ENCODE measurements at regions not wholly inside any gene's neighbourhood (a gene's known extent, or its start where the extent isn't known, plus 50 kb on each side); places are given as distances from the start of the nearest gene placed in this dataset.
"Not testable (repeated sequence)": the region's sequence is repeated elsewhere in the genome, so short reads cannot be mapped to it uniquely, and the experiment has no call there.

- no peak for DNase-seq (ENCODE audit: low read depth)
Observed at GRCh38 chr10:11691319-11691755, 50.8 kb upstream of the ECHDC3 start.

- no peak for DNase-seq (ENCODE audit: low read depth)
Observed at GRCh38 chr10:11689945-11690736, 52.0 kb upstream of the ECHDC3 start.

GRCh38 chr10:11688448-11688795, 53.8 kb upstream of the ECHDC3 start:
- DNase-seq (ENCODE audit: low read depth) = not testable (repeated sequence)

GRCh38 chr10:11687779-11688447, 54.3 kb upstream of the ECHDC3 start:
- DNase-seq (ENCODE audit: low read depth) = no peak

GRCh38 chr10:11687357-11687771, 54.8 kb upstream of the ECHDC3 start:
- no peak for DNase-seq (ENCODE audit: low read depth)

- DNase-seq (ENCODE audit: low read depth) = no peak
Observed at GRCh38 chr10:11685787-11686218, 56.4 kb upstream of the ECHDC3 start.

GRCh38 chr10:11684717-11685645, 57.2 kb upstream of the ECHDC3 start:
- peak; percentile 43 for DNase-seq (ENCODE audit: low read depth)

GRCh38 chr10:11684341-11684716, 57.9 kb upstream of the ECHDC3 start:
- not testable (repeated sequence) for DNase-seq (ENCODE audit: low read depth)

GRCh38 chr10:11683529-11684320, 58.5 kb upstream of the ECHDC3 start:
- DNase-seq (ENCODE audit: low read depth) = no peak

- no peak for DNase-seq (ENCODE audit: low read depth)
Observed at GRCh38 chr10:11682851-11683250, 59.3 kb upstream of the ECHDC3 start.

GRCh38 chr10:11682267-11682683, 59.9 kb upstream of the ECHDC3 start:
- DNase-seq (ENCODE audit: low read depth) = no peak

GRCh38 chr10:11680496-11680895, 61.7 kb upstream of the ECHDC3 start:
- no peak for DNase-seq (ENCODE audit: low read depth)

- DNase-seq (ENCODE audit: low read depth) = no peak
Observed at GRCh38 chr10:11679946-11680345, 62.2 kb upstream of the ECHDC3 start.

GRCh38 chr10:11678074-11678793, 63.9 kb upstream of the ECHDC3 start:
- DNase-seq (ENCODE audit: low read depth) = no peak

- DNase-seq (ENCODE audit: low read depth) = no peak
Observed at GRCh38 chr10:11677480-11677879, 64.7 kb upstream of the ECHDC3 start.

- DNase-seq (ENCODE audit: low read depth) = no peak
Observed at GRCh38 chr10:11673346-11674280, 62.2 kb upstream of the USP6NL start.

- DNase-seq (ENCODE audit: low read depth) = no peak
Observed at GRCh38 chr10:11672836-11673235, 61.4 kb upstream of the USP6NL start.

- no peak for DNase-seq (ENCODE audit: low read depth)
Observed at GRCh38 chr10:11670381-11670780, 58.9 kb upstream of the USP6NL start.

GRCh38 chr10:11668847-11669610, 57.6 kb upstream of the USP6NL start:
- no peak for DNase-seq (ENCODE audit: low read depth)
